GM19023 (cell line): ENCODE measurements at regions not wholly inside any gene's neighbourhood (a gene's known extent, or its start where the extent isn't known, plus 50 kb on each side); places are given as distances from the start of the nearest gene placed in this dataset.
"Not testable (repeated sequence)": the region's sequence is repeated elsewhere in the genome, so short reads cannot be mapped to it uniquely, and the experiment has no call there.

ENCODE experiments used
- ATAC-seq: cut with Tn5 transposase; IDR thresholded peaks from one replicate; pipeline ENCODE4 v1.9.1; 2021; ENCODE audit warnings: mild to moderate bottlenecking, moderate library complexity; ENCODE audit not compliant: unreplicated experiment

- no peak for ATAC-seq
Observed at GRCh38 chr7:21304808-21305375, 123.0 kb upstream of the SP4 start.

GRCh38 chr7:21305455-21306235, 122.2 kb upstream of the SP4 start:
- no peak for ATAC-seq

- ATAC-seq, result no peak
Observed at GRCh38 chr7:21314954-21315353, 112.9 kb upstream of the SP4 start.

GRCh38 chr7:21317966-21318915, 109.6 kb upstream of the SP4 start:
- no peak for ATAC-seq

- no peak for ATAC-seq
Observed at GRCh38 chr7:21318916-21319270, 109.0 kb upstream of the SP4 start.

GRCh38 chr7:21326241-21326640, 101.6 kb upstream of the SP4 start:
- ATAC-seq, result no peak

- no peak for ATAC-seq
Observed at GRCh38 chr7:21326921-21327320, 101.0 kb upstream of the SP4 start.

GRCh38 chr7:21327422-21328409, 100.2 kb upstream of the SP4 start:
- ATAC-seq, result no peak

GRCh38 chr7:21330462-21331178, 97.3 kb upstream of the SP4 start:
- no peak for ATAC-seq

- no peak for ATAC-seq
Observed at GRCh38 chr7:21334906-21335305, 93.0 kb upstream of the SP4 start.

GRCh38 chr7:21336743-21337142, 91.1 kb upstream of the SP4 start:
- no peak for ATAC-seq

GRCh38 chr7:21338728-21339164, 89.1 kb upstream of the SP4 start:
- ATAC-seq, result no peak

GRCh38 chr7:21344900-21345299, 83.0 kb upstream of the SP4 start:
- not testable (repeated sequence) for ATAC-seq

- ATAC-seq, result no peak
Observed at GRCh38 chr7:21345361-21345760, 82.5 kb upstream of the SP4 start.

- no peak for ATAC-seq
Observed at GRCh38 chr7:21346297-21346696, 81.6 kb upstream of the SP4 start.

GRCh38 chr7:21352540-21353387, 75.1 kb upstream of the SP4 start:
- peak; percentile 78 for ATAC-seq

GRCh38 chr7:21353388-21353780, 74.5 kb upstream of the SP4 start:
- no peak for ATAC-seq

- no peak for ATAC-seq
Observed at GRCh38 chr7:21354284-21354683, 73.6 kb upstream of the SP4 start.

- peak; percentile 86 for ATAC-seq
Observed at GRCh38 chr7:21355406-21355874, 72.4 kb upstream of the SP4 start.
